ENCODE measurements at regions not wholly inside any gene's neighbourhood (a gene's known extent, or its start where the extent isn't known, plus 50 kb on each side); places are given as distances from the start of the nearest gene placed in this dataset.

- no peak for DNase-seq
Measured at GRCh38 chr9:81532251-81532650, 157.1 kb downstream of the TLE1 start.

- DNase-seq, result no peak
Measured at GRCh38 chr9:81531511-81531910, 157.8 kb downstream of the TLE1 start.

GRCh38 chr9:81530846-81531245 is 158.5 kb downstream of the TLE1 start:
- DNase-seq, result no peak

GRCh38 chr9:81530310-81530810 is 159.0 kb downstream of the TLE1 start:
- DNase-seq, result no peak

- no peak for DNase-seq
Measured at GRCh38 chr9:81529556-81530193, 159.7 kb downstream of the TLE1 start.

- DNase-seq, result no peak
Measured at GRCh38 chr9:81526587-81526986, 162.8 kb downstream of the TLE1 start.

- DNase-seq, result peak; percentile 22 to 56
Measured at GRCh38 chr9:81522716-81523551, 166.4 kb downstream of the TLE1 start.

- DNase-seq, result peak in 1 of 2 experiments; percentile 24
Measured at GRCh38 chr9:81521892-81522291, 167.5 kb downstream of the TLE1 start.

GRCh38 chr9:81519816-81520495 is 169.4 kb downstream of the TLE1 start:
- DNase-seq, result no peak

- peak in 1 of 2 experiments; percentile 15 for DNase-seq
Measured at GRCh38 chr9:81517954-81518353, 171.4 kb downstream of the TLE1 start.

GRCh38 chr9:81513059-81513458 is 176.3 kb downstream of the TLE1 start:
- no peak for DNase-seq

GRCh38 chr9:81512641-81513040 is 176.7 kb downstream of the TLE1 start:
- no peak for DNase-seq

- no peak for DNase-seq
Measured at GRCh38 chr9:81508476-81508875, 180.9 kb downstream of the TLE1 start.

GRCh38 chr9:81506941-81507864 is 182.1 kb downstream of the TLE1 start:
- DNase-seq, result no peak

GRCh38 chr9:81499594-81499993 is 189.8 kb downstream of the TLE1 start:
- no peak for DNase-seq

GRCh38 chr9:81499021-81499454 is 190.3 kb downstream of the TLE1 start:
- no peak for DNase-seq

- DNase-seq, result no peak
Measured at GRCh38 chr9:81498576-81498975, 190.8 kb downstream of the TLE1 start.

GRCh38 chr9:81497091-81497490 is 192.3 kb downstream of the TLE1 start:
- no peak for DNase-seq

- no peak for DNase-seq
Measured at GRCh38 chr9:81492710-81493447, 196.5 kb downstream of the TLE1 start.

GRCh38 chr9:81490605-81491331 is 198.6 kb downstream of the TLE1 start:
- DNase-seq, result no peak

- no peak for DNase-seq
Measured at GRCh38 chr9:81489046-81489445, 200.3 kb downstream of the TLE1 start.

Data from SHP77 (cell line).